ENCODE measurements at regions not wholly inside any gene's neighbourhood (a gene's known extent, or its start where the extent isn't known, plus 50 kb on each side); places are given as distances from the start of the nearest gene placed in this dataset.

- FAIRE-seq (no peak), DNase-seq (no peak), ATAC-seq (no peak)
- Histone ChIP-seq H3K4me1 (no peaks in the 10 kb centered on the region), H3K27me3 (peaks cover 0 to 19% (median 0%) of the 10 kb centered on the region in 4 donors), H3K4me3 (no peak overlapping the region), H3K27ac (no peak overlapping the region), H3K9me3 (no peaks in the 10 kb centered on the region), H3K36me3 (no peaks in the 10 kb centered on the region)
- 57 to 64% methylated on average over 2 of the region's 2 CpGs for WGBS, 2 donors
- intact Hi-C loops (cut with DNase I), result no loop called here
- TF ChIP-seq, protein P1, sequence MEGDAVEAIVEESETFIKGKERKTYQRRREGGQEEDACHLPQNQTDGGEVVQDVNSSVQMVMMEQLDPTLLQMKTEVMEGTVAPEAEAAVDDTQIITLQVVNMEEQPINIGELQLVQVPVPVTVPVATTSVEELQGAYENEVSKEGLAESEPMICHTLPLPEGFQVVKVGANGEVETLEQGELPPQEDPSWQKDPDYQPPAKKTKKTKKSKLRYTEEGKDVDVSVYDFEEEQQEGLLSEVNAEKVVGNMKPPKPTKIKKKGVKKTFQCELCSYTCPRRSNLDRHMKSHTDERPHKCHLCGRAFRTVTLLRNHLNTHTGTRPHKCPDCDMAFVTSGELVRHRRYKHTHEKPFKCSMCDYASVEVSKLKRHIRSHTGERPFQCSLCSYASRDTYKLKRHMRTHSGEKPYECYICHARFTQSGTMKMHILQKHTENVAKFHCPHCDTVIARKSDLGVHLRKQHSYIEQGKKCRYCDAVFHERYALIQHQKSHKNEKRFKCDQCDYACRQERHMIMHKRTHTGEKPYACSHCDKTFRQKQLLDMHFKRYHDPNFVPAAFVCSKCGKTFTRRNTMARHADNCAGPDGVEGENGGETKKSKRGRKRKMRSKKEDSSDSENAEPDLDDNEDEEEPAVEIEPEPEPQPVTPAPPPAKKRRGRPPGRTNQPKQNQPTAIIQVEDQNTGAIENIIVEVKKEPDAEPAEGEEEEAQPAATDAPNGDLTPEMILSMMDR (IDR thresholded peaks at IDR 0.05), result no peak
Observed at GRCh38 chrX:124938715-124939114, 381.0 kb upstream of the TEX13C start.

DNA sequence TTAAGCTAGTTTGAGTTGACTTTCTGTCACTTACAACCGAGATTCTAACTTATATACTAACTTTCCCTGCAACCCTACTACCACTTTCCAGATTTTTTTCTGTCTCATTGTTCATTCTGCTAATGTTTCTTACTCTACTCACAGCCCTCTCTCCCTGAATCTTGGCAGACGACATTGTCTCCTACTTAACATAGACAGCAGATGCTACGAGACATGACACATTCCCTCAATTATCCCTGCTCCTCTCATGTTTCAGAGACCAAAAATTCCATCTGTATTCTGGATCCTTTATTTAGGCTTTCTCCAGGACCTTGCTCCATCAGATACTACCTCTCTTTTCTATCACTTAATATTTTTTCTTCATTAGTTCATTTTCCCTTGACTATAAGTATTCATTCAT is 379.1 kb upstream of the TEX13C start:
- no peak for DNase-seq
- Histone ChIP-seq H3K36me3 (no peaks in the 10 kb centered on the region), H3K4me3 (no peak overlapping the region), H3K9me3 (no peaks in the 10 kb centered on the region), H3K4me1 (no peaks in the 10 kb centered on the region), H3K27ac (no peak overlapping the region), H3K27me3 (peaks cover 0 to 19% (median 0%) of the 10 kb centered on the region in 4 donors)
- 43 to 57% methylated on average over 3 of the region's 3 CpGs for WGBS, 2 donors
- intact Hi-C loops (cut with DNase I), result no loop called here
- no peak for FAIRE-seq
- no peak for ATAC-seq
- TF ChIP-seq, protein P1 (IDR thresholded peaks at IDR 0.05), result no peak

DNA sequence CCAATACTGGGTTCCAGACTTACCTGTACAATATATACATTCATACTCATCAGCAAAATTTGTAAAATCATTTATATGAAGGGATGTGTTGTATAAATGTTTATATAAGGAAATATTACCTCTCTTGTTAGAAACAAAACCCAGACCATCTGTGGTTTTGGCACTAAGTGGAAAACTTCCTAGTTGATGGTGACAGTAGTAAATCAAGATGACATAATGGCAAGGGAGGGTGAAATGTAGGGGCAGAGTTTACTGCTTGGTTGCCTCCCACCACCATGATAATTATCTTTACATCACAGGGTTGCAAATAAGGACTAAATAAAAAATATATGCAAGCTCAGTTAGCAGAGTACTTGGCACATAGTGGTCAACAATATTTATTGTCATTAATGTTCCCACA is 365.3 kb upstream of the TEX13C start:
- intact Hi-C loops (cut with DNase I), result no loop called here
- ATAC-seq, result no peak

DNA sequence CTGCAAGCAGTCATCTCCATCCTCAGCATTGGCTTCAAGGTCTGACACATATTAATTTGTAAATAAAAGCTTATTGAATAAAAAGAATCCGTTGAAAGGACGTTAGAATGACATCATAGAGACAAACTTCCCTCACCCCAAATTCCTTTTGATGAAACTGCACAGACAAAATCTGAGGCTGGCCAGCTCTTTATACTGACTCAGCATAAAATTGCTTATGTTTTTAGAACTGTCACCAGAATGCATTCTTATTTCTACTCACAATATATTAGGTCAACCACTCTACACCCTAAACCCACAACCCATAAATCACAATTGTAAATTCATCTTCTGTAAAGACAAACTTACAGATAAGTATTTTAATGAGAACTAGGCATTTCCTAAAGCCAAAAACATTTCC is 359.2 kb upstream of the TEX13C start:
- intact Hi-C loops (cut with DNase I), result no loop called here
- 24 to 30% methylated on average over 2 of the region's 2 CpGs for WGBS, 2 donors
- Histone ChIP-seq H3K36me3 (no peaks in the 10 kb centered on the region), H3K27me3 (peaks cover 0 to 3% (median 0%) of the 10 kb centered on the region in 4 donors), H3K4me3 (no peak overlapping the region), H3K9me3 (no peaks in the 10 kb centered on the region), H3K4me1 (no peaks in the 10 kb centered on the region), H3K27ac (no peak overlapping the region)
- TF ChIP-seq, protein P1 (IDR thresholded peaks at IDR 0.05), result no peak
- FAIRE-seq (no peak), DNase-seq (no peak), ATAC-seq (no peak)

More for the DNA sequence above, 365.3 kb upstream of the TEX13C start:
- Histone ChIP-seq H3K9me3 (no peaks in the 10 kb centered on the region), H3K4me3 (no peak overlapping the region), H3K4me1 (no peaks in the 10 kb centered on the region), H3K27me3 (peaks cover 0 to 11% (median 2%) of the 10 kb centered on the region in 4 donors), H3K36me3 (no peaks in the 10 kb centered on the region), H3K27ac (no peak overlapping the region)
- FAIRE-seq (no peak), DNase-seq (no peak)
- TF ChIP-seq, protein P1 (IDR thresholded peaks at IDR 0.05), result no peak

- TF ChIP-seq, protein P1 (IDR thresholded peaks at IDR 0.05), result no peak
- Histone ChIP-seq H3K27ac (no peak within 1 kb of the TSS), H3K27me3 (peaks cover 0 to 3% (median 0%) of the 10 kb centered on the region in 4 donors), H3K4me3 (no peak within 1 kb of the TSS), H3K9me3 (no peaks in the 10 kb centered on the region), H3K4me1 (no peaks in the 10 kb centered on the region), H3K36me3 (no peaks in the 10 kb centered on the region)
- intact Hi-C loops (cut with DNase I), result no loop called here
- DNase-seq (no peak), FAIRE-seq (no peak), ATAC-seq (no peak)
- 10 to 21% methylated on average over 2 of the region's 2 CpGs for WGBS, 2 donors
Observed at GRCh38 chrX:124963717-124964116, 356.0 kb upstream of the TEX13C start, which contains the start of gene TENM1. TSS of gene TENM1 (minus strand) at chrX:124963817.
